Tibial nerve (tissue), 4 donors: ENCODE measurements at regions not wholly inside any gene's neighbourhood (a gene's known extent, or its start where the extent isn't known, plus 50 kb on each side); places are given as distances from the start of the nearest gene placed in this dataset.
A peak's percentile ranks its signal among the peaks of the same experiment; 100 is the strongest.

ENCODE experiments used
- DNase-seq, 2 donors: peaks; one replicate each; pipeline ENCODE4 v3.0.0-alpha.2; 2019; ENCODE audit warnings: low spot score in 2 of 2
- H3K27ac ChIP-seq, 4 donors: fragments of 200-600 bp; sonication (generic) in 3 of 4; one replicate each; pipeline ENCODE4 v1.5.1; 2017 to 2019; ENCODE audit warnings: mild to moderate bottlenecking in 1 of 4
- H3K27me3 ChIP-seq, 2 donors: fragments of 200-600 bp; sonication (generic) in 1 of 2; one replicate each; pipeline versions ENCODE4 v1.5.1 to v1.6.0; 2017 to 2019
- H3K36me3 ChIP-seq, 3 donors: fragments of 200-600 bp; sonication (generic); one replicate each; pipeline ENCODE4 v1.5.1; 2018 to 2019
- H3K4me1 ChIP-seq, 4 donors: fragments of 200-600 bp; sonication (generic) in 3 of 4; one replicate each; pipeline ENCODE4 v1.5.1; 2017 to 2019
- H3K4me3 ChIP-seq, 4 donors: fragments of 200-600 bp; sonication (generic) in 3 of 4; one replicate each; pipeline ENCODE4 v1.5.1; 2017 to 2019; ENCODE audit warnings: mild to moderate bottlenecking in 1 of 4, moderate library complexity in 1 of 4
- H3K9me3 ChIP-seq, 4 donors: fragments of 200-600 bp; sonication (generic) in 3 of 4; one replicate each; pipeline ENCODE4 v1.5.1; 2017 to 2019
- EP300 ChIP-seq, 2 donors: sonication (generic); formaldehyde crosslinking; IDR thresholded peaks; one replicate each; pipeline ENCODE4 v1.6.1; 2017; ENCODE audit warnings: antibody characterized with exemption in 2 of 2, mild to moderate bottlenecking in 1 of 2
- POLR2A ChIP-seq, 2 donors: fragments of 450-650 bp; IDR thresholded peaks; one replicate each; pipeline ENCODE4 v1.6.1; 2017; ENCODE audit warnings: antibody characterized with exemption in 2 of 2, mild to moderate bottlenecking in 2 of 2, moderate library complexity in 2 of 2
- WGBS, 2 donors: methylation state at CpG; one replicate each; pipeline ENCODE4 v1.1.5; 2018; 5-methylcytosine and 5-hydroxymethylcytosine counted together
- TF ChIP-seq, protein P1 (sequence below), 5 experiments: fragments of 200-600 bp in 3 of 5; fragments of 450-650 bp in 2 of 5; sonication (generic) in 3 of 5; IDR thresholded peaks; one replicate each; pipeline ENCODE4 v1.5.1; 2016 to 2019; ENCODE audit warnings: antibody characterized with exemption in 5 of 5, mild to moderate bottlenecking in 3 of 5, moderate library complexity in 2 of 5

DNA sequence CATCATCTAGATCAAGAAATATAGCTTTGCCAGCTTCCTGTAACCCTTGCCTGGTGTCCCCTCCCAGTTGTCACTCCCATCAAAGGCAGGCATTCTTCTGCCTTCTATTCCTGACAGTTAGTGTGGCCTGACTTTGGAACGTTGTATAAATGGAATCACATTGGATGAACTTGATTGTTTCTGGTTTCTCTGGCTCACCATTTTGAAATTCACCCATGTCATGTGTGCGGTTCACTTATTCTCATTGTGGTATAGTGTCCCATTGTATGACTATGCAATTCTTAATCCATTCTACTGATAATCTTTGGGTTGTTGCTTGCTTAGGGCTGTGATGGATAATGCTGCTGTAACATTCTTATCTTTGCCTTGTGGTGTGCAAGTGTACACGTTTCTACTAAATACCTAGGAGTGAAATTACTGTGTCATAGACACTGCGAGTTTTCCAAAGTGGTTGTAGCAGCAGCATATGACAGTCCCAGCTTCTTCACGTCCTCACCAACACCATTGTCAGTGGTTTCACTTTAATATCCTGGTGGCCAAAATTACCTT is 73.2 kb downstream of the VEGFA start:
- H3K36me3 ChIP-seq, result no peaks in the 10 kb centered on the region
- no peaks in the 10 kb centered on the region for H3K9me3 ChIP-seq
- H3K4me3 ChIP-seq, result no peak overlapping the region
- H3K4me1 ChIP-seq, result peaks cover 0 to 6% (median 0%) of the 10 kb centered on the region in 4 donors
- 59 to 63% methylated on average over 5 of the region's 5 CpGs for WGBS, 2 donors
- H3K27me3 ChIP-seq, result no peaks in the 10 kb centered on the region
- no peak overlapping the region for H3K27ac ChIP-seq
- no peak for DNase-seq
- TF ChIP-seq, protein P1, sequence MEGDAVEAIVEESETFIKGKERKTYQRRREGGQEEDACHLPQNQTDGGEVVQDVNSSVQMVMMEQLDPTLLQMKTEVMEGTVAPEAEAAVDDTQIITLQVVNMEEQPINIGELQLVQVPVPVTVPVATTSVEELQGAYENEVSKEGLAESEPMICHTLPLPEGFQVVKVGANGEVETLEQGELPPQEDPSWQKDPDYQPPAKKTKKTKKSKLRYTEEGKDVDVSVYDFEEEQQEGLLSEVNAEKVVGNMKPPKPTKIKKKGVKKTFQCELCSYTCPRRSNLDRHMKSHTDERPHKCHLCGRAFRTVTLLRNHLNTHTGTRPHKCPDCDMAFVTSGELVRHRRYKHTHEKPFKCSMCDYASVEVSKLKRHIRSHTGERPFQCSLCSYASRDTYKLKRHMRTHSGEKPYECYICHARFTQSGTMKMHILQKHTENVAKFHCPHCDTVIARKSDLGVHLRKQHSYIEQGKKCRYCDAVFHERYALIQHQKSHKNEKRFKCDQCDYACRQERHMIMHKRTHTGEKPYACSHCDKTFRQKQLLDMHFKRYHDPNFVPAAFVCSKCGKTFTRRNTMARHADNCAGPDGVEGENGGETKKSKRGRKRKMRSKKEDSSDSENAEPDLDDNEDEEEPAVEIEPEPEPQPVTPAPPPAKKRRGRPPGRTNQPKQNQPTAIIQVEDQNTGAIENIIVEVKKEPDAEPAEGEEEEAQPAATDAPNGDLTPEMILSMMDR (IDR thresholded peaks at IDR 0.05), result no peak
- TF ChIP-seq POLR2A (IDR thresholded peaks at IDR 0.05) (no peak), EP300 (IDR thresholded peaks at IDR 0.05) (no peak)

DNA sequence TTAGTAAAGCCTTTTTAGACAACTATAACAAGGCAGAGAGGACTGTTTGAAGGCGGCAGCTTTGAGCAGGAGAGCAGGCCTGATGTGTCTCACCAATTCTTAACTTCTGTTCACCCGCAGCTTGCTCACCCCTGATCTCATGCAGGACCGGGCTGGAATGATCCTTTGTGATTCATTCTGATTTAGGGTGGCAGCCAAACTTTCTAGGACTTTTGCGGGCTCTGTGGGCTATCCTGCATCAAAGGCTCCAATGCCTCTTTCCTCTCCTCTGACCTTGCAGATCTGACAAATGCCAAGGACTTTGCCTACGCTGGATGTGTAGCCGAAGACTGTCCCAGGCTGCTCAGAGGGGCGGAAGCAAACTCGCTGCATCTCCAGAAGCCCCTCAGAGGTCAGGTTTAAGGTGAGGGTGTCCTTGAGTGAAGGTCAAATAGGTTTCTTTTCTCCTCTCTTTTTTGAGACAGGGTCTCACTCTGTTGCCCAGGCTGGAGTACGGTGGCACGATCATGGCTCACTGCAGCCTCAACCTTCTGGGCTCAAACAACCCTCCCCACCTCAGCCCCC is 72.3 kb downstream of the VEGFA start:
- 62 to 71% methylated on average over 10 of the region's 10 CpGs for WGBS, 2 donors
- Histone ChIP-seq H3K36me3 (no peaks in the 10 kb centered on the region), H3K27me3 (no peaks in the 10 kb centered on the region), H3K4me1 (peaks cover 0 to 6% (median 0%) of the 10 kb centered on the region in 4 donors), H3K9me3 (no peaks in the 10 kb centered on the region), H3K4me3 (no peak overlapping the region), H3K27ac (no peak overlapping the region)
- TF ChIP-seq EP300 (IDR thresholded peaks at IDR 0.05) (no peak), POLR2A (IDR thresholded peaks at IDR 0.05) (no peak)
- TF ChIP-seq, protein P1 (IDR thresholded peaks at IDR 0.05), result no peak
- DNase-seq, result no peak

DNA sequence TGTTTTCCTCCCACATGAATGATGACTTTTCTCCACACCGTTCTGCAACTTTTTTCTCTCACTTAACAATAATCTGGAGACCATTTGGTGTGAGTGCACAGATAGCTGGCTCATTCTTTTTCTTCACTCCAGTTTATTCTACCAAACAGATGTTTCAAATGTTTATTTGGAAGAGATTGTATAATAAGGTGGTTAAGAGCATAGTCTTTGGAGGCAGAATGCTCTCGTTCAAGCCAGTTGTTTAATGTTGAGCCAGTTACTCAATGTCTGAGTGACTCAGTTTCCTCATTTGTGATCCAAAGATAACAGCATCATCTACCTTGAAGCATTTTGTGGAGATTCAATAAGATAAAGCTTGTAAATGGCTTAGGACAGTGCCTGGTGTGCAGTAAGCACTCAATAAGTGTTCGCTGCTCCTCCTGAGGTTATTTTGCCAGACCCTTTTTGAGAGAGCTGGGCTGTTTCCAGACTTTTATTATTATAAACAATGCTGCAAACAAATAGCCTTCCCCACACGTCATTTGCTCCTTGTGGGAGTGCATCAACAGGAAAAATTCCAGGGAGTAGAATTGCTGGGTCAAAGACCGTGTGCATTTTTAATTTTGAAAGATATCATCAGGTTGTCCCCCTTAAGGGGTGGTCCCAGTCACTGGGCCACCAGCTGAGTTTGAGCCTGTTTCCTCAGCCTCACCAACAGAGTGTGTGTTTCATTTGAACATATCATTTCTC is 70.6 kb downstream of the VEGFA start:
- Histone ChIP-seq H3K27ac (no peak overlapping the region), H3K4me3 (no peak overlapping the region), H3K36me3 (no peaks in the 10 kb centered on the region), H3K27me3 (no peaks in the 10 kb centered on the region), H3K4me1 (peaks cover 0 to 6% (median 0%) of the 10 kb centered on the region in 4 donors), H3K9me3 (no peaks in the 10 kb centered on the region)
- DNase-seq, result no peak
- no peak for TF ChIP-seq EP300 (IDR thresholded peaks at IDR 0.05)
- TF ChIP-seq POLR2A (IDR thresholded peaks at IDR 0.05), result no peak
- TF ChIP-seq, protein P1 (IDR thresholded peaks at IDR 0.05), result no peak
- 46 to 51% methylated on average over 5 of the region's 5 CpGs for WGBS, 2 donors

DNA sequence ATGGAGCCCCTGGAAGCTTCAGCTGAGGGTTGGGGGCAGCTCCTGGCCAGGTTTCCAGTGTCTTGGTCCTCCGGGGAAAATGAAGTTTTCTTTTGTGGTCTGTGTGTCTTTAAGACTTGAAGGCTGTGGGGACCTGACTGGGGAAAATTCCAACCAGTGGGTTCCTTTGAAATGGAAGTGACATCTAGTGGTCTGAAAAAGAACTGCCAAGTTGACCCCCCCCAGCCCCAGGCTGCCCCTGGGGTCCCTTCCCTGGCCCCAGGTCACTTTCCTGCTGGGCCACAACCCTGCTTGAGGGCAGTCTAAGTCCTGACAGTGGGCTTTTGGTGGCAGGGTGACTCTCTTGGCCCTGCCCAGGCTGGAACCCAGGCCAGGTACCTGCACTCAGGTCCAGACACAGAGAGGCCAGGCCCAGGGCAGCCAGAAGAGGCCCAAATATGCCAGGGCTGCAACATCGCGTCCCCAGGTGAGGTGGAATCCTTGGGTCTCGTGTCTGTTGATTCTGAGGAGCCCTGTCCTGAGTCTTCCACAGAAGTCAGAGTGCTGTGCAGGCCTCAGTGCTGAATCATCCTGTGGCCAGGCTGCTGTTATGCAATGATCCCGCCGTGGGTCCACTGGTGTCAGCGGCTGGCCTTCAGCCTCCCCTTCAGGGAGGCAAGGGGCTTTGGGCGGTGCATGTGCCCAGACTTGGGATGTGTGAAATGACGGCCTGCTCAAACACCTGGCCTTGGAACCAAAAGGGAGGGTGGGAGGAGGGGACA is 68.4 kb downstream of the VEGFA start:
- peaks cover 0 to 6% (median 0%) of the 10 kb centered on the region in 4 donors for H3K4me1 ChIP-seq
- 51 to 60% methylated on average over 6 to 9 of the region's 9 CpGs for WGBS, 2 donors
- no peaks in the 10 kb centered on the region for H3K27me3 ChIP-seq
- no peak overlapping the region for H3K4me3 ChIP-seq
- H3K9me3 ChIP-seq, result no peaks in the 10 kb centered on the region
- TF ChIP-seq, protein P1 (IDR thresholded peaks at IDR 0.05), result peak in 4 of 5 experiments; percentile 23 to 50 (median 30)
- TF ChIP-seq POLR2A (IDR thresholded peaks at IDR 0.05), result no peak
- TF ChIP-seq EP300 (IDR thresholded peaks at IDR 0.05), result no peak
- H3K36me3 ChIP-seq, result no peaks in the 10 kb centered on the region
- no peak overlapping the region for H3K27ac ChIP-seq
- DNase-seq, result peak; percentile 28
